CD8-positive, alpha-beta memory T cell (primary cell): ENCODE measurements at regions not wholly inside any gene's neighbourhood (a gene's known extent, or its start where the extent isn't known, plus 50 kb on each side); places are given as distances from the start of the nearest gene placed in this dataset.
"Not testable (repeated sequence)": the region's sequence is repeated elsewhere in the genome, so short reads cannot be mapped to it uniquely, and the experiment has no call there.

Source experiments
- CTCF ChIA-PET: fragments of 350-600 bp; sonication (Branson Sonifier 250); formaldehyde crosslinking; loops from one replicate; lab custom pipeline; 2021; ENCODE audit warnings: antibody characterized with exemption; lab: Charles Lee
- POLR2A ChIA-PET: fragments of 350-600 bp; sonication (Branson Sonifier 250); formaldehyde crosslinking; loops from one replicate; lab custom pipeline; 2021; ENCODE audit warnings: antibody characterized with exemption; lab: Charles Lee
- DNase-seq, 5 donors: peaks; one replicate each; pipeline versions ENCODE4 v3.0.0 to v3.0.0-alpha.2; 2020 to 2022; ENCODE audit warnings: mixed read lengths in 1 of 5
- H3K27ac ChIP-seq: one replicate; pipeline ENCODE4 v1.7.0; 2013; ENCODE audit warnings: low read depth, mild to moderate bottlenecking, low read length, moderate library complexity
- H3K27me3 ChIP-seq: 2 replicates; pipeline ENCODE4 v1.7.0; 2013; ENCODE audit warnings: low read length, mild to moderate bottlenecking; ENCODE audit not compliant: insufficient read depth, poor library complexity, severe bottlenecking
- H3K36me3 ChIP-seq: 2 replicates; pipeline ENCODE4 v1.7.0; 2013; ENCODE audit warnings: mild to moderate bottlenecking, low read length, moderate library complexity; ENCODE audit not compliant: insufficient read depth
- H3K4me1 ChIP-seq: 2 replicates; pipeline ENCODE4 v1.7.0; 2013; ENCODE audit warnings: mild to moderate bottlenecking, low read length, moderate library complexity; ENCODE audit not compliant: insufficient read depth
- H3K4me3 ChIP-seq: 2 replicates; pipeline ENCODE4 v1.7.0; 2013; ENCODE audit warnings: mild to moderate bottlenecking, low read length
- H3K9me3 ChIP-seq: 2 replicates; pipeline ENCODE4 v1.7.0; 2013; ENCODE audit warnings: mild to moderate bottlenecking, low read length
- H3K27ac Mint-ChIP-seq, 8 donors: one replicate each; pipeline ENCODE4 v1.8.0; 2020 to 2021; ENCODE audit warnings: mixed read lengths in 8 of 8, mild to moderate bottlenecking in 6 of 8, inconsistent platforms in 3 of 8, moderate library complexity in 3 of 8
- H3K27me3 Mint-ChIP-seq, 2 donors: one replicate each; pipeline ENCODE4 v1.8.0; 2020 to 2021; ENCODE audit warnings: mixed read lengths in 2 of 2, mild to moderate bottlenecking in 1 of 2, moderate library complexity in 1 of 2
- H3K36me3 Mint-ChIP-seq, 3 donors: one replicate each; pipeline ENCODE4 v1.8.0; 2020 to 2021; ENCODE audit warnings: mixed read lengths in 3 of 3, inconsistent platforms in 1 of 3, mild to moderate bottlenecking in 1 of 3
- H3K4me1 Mint-ChIP-seq, 3 donors: one replicate each; pipeline ENCODE4 v1.8.0; 2020 to 2021; ENCODE audit warnings: mixed read lengths in 3 of 3, inconsistent platforms in 1 of 3, mild to moderate bottlenecking in 1 of 3
- H3K4me3 Mint-ChIP-seq, 7 donors: one replicate each; pipeline ENCODE4 v1.8.0; 2020 to 2021; ENCODE audit warnings: mixed read lengths in 7 of 7, mild to moderate bottlenecking in 6 of 7, moderate library complexity in 4 of 7, inconsistent platforms in 2 of 7
- H3K9me3 Mint-ChIP-seq, 5 donors: one replicate each; pipeline ENCODE4 v1.8.0; 2020 to 2022; ENCODE audit warnings: mixed read lengths in 5 of 5, mild to moderate bottlenecking in 3 of 5, moderate library complexity in 2 of 5, inconsistent platforms in 1 of 5

GRCh38 chr6:16885411-16886160, 124.3 kb upstream of the ATXN1 start:
- Mint-ChIP-seq H3K36me3 (no peaks in the 10 kb centered on the region), H3K9me3 (peaks cover 0 to 4% (median 0%) of the 10 kb centered on the region in 5 donors), H3K4me1 (peaks cover 0 to 5% (median 0%) of the 10 kb centered on the region in 3 donors), H3K27me3 (peaks cover 18 to 42% of the 10 kb centered on the region in 2 donors), H3K27ac (peak overlapping the region in 1 of 8 donors; percentile 71), H3K4me3 (no peak overlapping the region)
- POLR2A ChIA-PET = no interaction called here
- DNase-seq = no peak
- Histone ChIP-seq H3K4me3 (no peak overlapping the region), H3K9me3 (no peaks in the 10 kb centered on the region), H3K4me1 (no peaks in the 10 kb centered on the region), H3K36me3 (no peaks in the 10 kb centered on the region), H3K27me3 (no peaks in the 10 kb centered on the region), H3K27ac (no peak overlapping the region)
- CTCF ChIA-PET = no interaction called here

- CTCF ChIA-PET = no interaction called here
- no peak overlapping the region for H3K4me3 Mint-ChIP-seq
- no peak for DNase-seq
Observed at GRCh38 chr6:16884526-16884925, 123.3 kb upstream of the ATXN1 start.

GRCh38 chr6:16883414-16883813, 122.2 kb upstream of the ATXN1 start:
- Histone ChIP-seq H3K27me3 (no peaks in the 10 kb centered on the region), H3K36me3 (no peaks in the 10 kb centered on the region), H3K4me3 (no peak overlapping the region), H3K27ac (no peak overlapping the region), H3K4me1 (no peaks in the 10 kb centered on the region), H3K9me3 (no peaks in the 10 kb centered on the region)
- Mint-ChIP-seq H3K9me3 (peaks cover 0 to 4% (median 3%) of the 10 kb centered on the region in 5 donors), H3K4me1 (peaks cover 0 to 5% (median 0%) of the 10 kb centered on the region in 3 donors), H3K27ac (no peak overlapping the region), H3K27me3 (peaks cover 18 to 43% of the 10 kb centered on the region in 2 donors), H3K36me3 (no peaks in the 10 kb centered on the region), H3K4me3 (no peak overlapping the region)
- DNase-seq = no peak
- POLR2A ChIA-PET = no interaction called here
- CTCF ChIA-PET = no interaction called here

More at GRCh38 chr6:16884526-16884925, 123.3 kb upstream of the ATXN1 start:
- no peaks in the 10 kb centered on the region for H3K4me1 ChIP-seq
- no peak overlapping the region for H3K27ac ChIP-seq
- Mint-ChIP-seq H3K27ac (no peak overlapping the region), H3K9me3 (peaks cover 0 to 4% (median 3%) of the 10 kb centered on the region in 5 donors), H3K4me1 (peaks cover 0 to 5% (median 0%) of the 10 kb centered on the region in 3 donors), H3K36me3 (no peaks in the 10 kb centered on the region), H3K27me3 (peaks cover 20 to 49% of the 10 kb centered on the region in 2 donors)
- no peaks in the 10 kb centered on the region for H3K27me3 ChIP-seq
- H3K4me3 ChIP-seq = no peak overlapping the region
- H3K36me3 ChIP-seq = no peaks in the 10 kb centered on the region
- POLR2A ChIA-PET = no interaction called here
- H3K9me3 ChIP-seq = no peaks in the 10 kb centered on the region

GRCh38 chr6:16882230-16882629, 121.0 kb upstream of the ATXN1 start:
- Histone ChIP-seq H3K36me3 (no peaks in the 10 kb centered on the region), H3K4me3 (no peak overlapping the region), H3K27me3 (no peaks in the 10 kb centered on the region), H3K27ac (no peak overlapping the region), H3K4me1 (no peaks in the 10 kb centered on the region), H3K9me3 (no peaks in the 10 kb centered on the region)
- Mint-ChIP-seq H3K36me3 (no peaks in the 10 kb centered on the region), H3K9me3 (peaks cover 3 to 9% (median 7%) of the 10 kb centered on the region in 5 donors), H3K4me3 (no peak overlapping the region), H3K27ac (no peak overlapping the region), H3K27me3 (peaks cover 29 to 55% of the 10 kb centered on the region in 2 donors), H3K4me1 (peaks cover 0 to 5% (median 0%) of the 10 kb centered on the region in 3 donors)
- ChIA-PET POLR2A (no interaction called here), CTCF (no interaction called here)
- DNase-seq = no peak

GRCh38 chr6:16876852-16877251, 115.6 kb upstream of the ATXN1 start:
- Mint-ChIP-seq H3K9me3 (peaks cover 3 to 11% (median 9%) of the 10 kb centered on the region in 5 donors), H3K27me3 (peaks cover 25 to 50% of the 10 kb centered on the region in 2 donors)
- DNase-seq, H3K27me3 ChIP-seq, H3K4me3 Mint-ChIP-seq, H3K4me1 ChIP-seq, H3K4me3 ChIP-seq, POLR2A ChIA-PET, CTCF ChIA-PET, H3K9me3 ChIP-seq, H3K27ac Mint-ChIP-seq, H3K4me1 Mint-ChIP-seq, H3K27ac ChIP-seq, H3K36me3 Mint-ChIP-seq, H3K36me3 ChIP-seq: not testable (repeated sequence)

- no peaks in the 10 kb centered on the region for H3K4me1 Mint-ChIP-seq
- no peak overlapping the region for H3K4me3 ChIP-seq
- no peak overlapping the region for H3K4me3 Mint-ChIP-seq
- DNase-seq = no peak
- H3K4me1 ChIP-seq = no peaks in the 10 kb centered on the region
- no peak overlapping the region for H3K27ac ChIP-seq
- no peaks in the 10 kb centered on the region for H3K36me3 ChIP-seq
- no peaks in the 10 kb centered on the region for H3K9me3 ChIP-seq
- no peaks in the 10 kb centered on the region for H3K36me3 Mint-ChIP-seq
- no peak overlapping the region for H3K27ac Mint-ChIP-seq
- H3K27me3 ChIP-seq = no peaks in the 10 kb centered on the region
- H3K27me3 Mint-ChIP-seq = peaks cover 21 to 44% of the 10 kb centered on the region in 2 donors
- H3K9me3 Mint-ChIP-seq = peaks cover 3 to 11% (median 9%) of the 10 kb centered on the region in 5 donors
- ChIA-PET CTCF (no interaction called here), POLR2A (no interaction called here)
Observed at GRCh38 chr6:16876201-16876600, 114.9 kb upstream of the ATXN1 start.

- POLR2A ChIA-PET = no interaction called here
- Mint-ChIP-seq H3K4me1 (no peaks in the 10 kb centered on the region), H3K4me3 (no peak overlapping the region), H3K9me3 (peaks cover 0 to 9% (median 7%) of the 10 kb centered on the region in 5 donors), H3K27me3 (peaks cover 20 to 38% of the 10 kb centered on the region in 2 donors), H3K36me3 (no peaks in the 10 kb centered on the region), H3K27ac (no peak overlapping the region)
- Histone ChIP-seq H3K4me1 (no peaks in the 10 kb centered on the region), H3K4me3 (no peak overlapping the region), H3K36me3 (no peaks in the 10 kb centered on the region), H3K9me3 (no peaks in the 10 kb centered on the region), H3K27me3 (no peaks in the 10 kb centered on the region), H3K27ac (no peak overlapping the region)
- DNase-seq = no peak
- CTCF ChIA-PET = no interaction called here
Observed at GRCh38 chr6:16873698-16874097, 112.4 kb upstream of the ATXN1 start.

- ChIA-PET POLR2A (no interaction called here), CTCF (no interaction called here)
- Histone ChIP-seq H3K27me3 (no peaks in the 10 kb centered on the region), H3K4me1 (no peaks in the 10 kb centered on the region), H3K36me3 (no peaks in the 10 kb centered on the region), H3K4me3 (no peak overlapping the region), H3K27ac (no peak overlapping the region), H3K9me3 (no peaks in the 10 kb centered on the region)
- DNase-seq = no peak
- H3K27ac Mint-ChIP-seq = no peak overlapping the region
- H3K27me3 Mint-ChIP-seq = peaks cover 14 to 31% of the 10 kb centered on the region in 2 donors
- no peak overlapping the region for H3K4me3 Mint-ChIP-seq
- H3K9me3 Mint-ChIP-seq = peaks cover 0 to 7% (median 5%) of the 10 kb centered on the region in 5 donors
- H3K4me1 Mint-ChIP-seq = no peaks in the 10 kb centered on the region
- no peaks in the 10 kb centered on the region for H3K36me3 Mint-ChIP-seq
Observed at GRCh38 chr6:16872543-16873235, 111.4 kb upstream of the ATXN1 start.
